ENCODE measurements at regions not wholly inside any gene's neighbourhood (a gene's known extent, or its start where the extent isn't known, plus 50 kb on each side); places are given as distances from the start of the nearest gene placed in this dataset.

GRCh38 chr6:144712541-144712940 is 427.4 kb downstream of the UTRN start:
- WGBS, 2 donors, result 44 to 46% methylated on average over 1 of the region's 1 CpG
- no peak overlapping the region for H3K4me3 ChIP-seq (ENCODE audit: low read depth in 1 of 2, low read length in 2 of 2)
- no peak overlapping the region for H3K27ac ChIP-seq (ENCODE audit: low read depth in 2 of 2, low read length in 1 of 2)
- H3K4me1 ChIP-seq (ENCODE audit: control insufficient read depth in 2 of 2, insufficient read depth in 2 of 2, low read length in 1 of 2), result no peaks in the 10 kb centered on the region
- no peaks in the 10 kb centered on the region for H3K9me3 ChIP-seq (ENCODE audit: control insufficient read depth in 2 of 2, insufficient read depth in 1 of 2, low read depth in 1 of 2, low read length in 1 of 2)
- H3K27me3 ChIP-seq (ENCODE audit: control insufficient read depth in 1 of 2, insufficient read depth in 2 of 2, low read length in 2 of 2), result no peaks in the 10 kb centered on the region
- H3K36me3 ChIP-seq (ENCODE audit: control insufficient read depth in 2 of 2, insufficient read depth in 2 of 2, low read length in 1 of 2), result no peaks in the 10 kb centered on the region

- WGBS, 2 donors, result 88 to 96% methylated on average over 2 of the region's 2 CpGs
- Histone ChIP-seq H3K4me1 (ENCODE audit: control insufficient read depth in 2 of 2, insufficient read depth in 2 of 2, low read length in 1 of 2) (no peaks in the 10 kb centered on the region), H3K36me3 (ENCODE audit: control insufficient read depth in 2 of 2, insufficient read depth in 2 of 2, low read length in 1 of 2) (no peaks in the 10 kb centered on the region), H3K9me3 (ENCODE audit: control insufficient read depth in 2 of 2, insufficient read depth in 1 of 2, low read depth in 1 of 2, low read length in 1 of 2) (no peaks in the 10 kb centered on the region), H3K27me3 (ENCODE audit: control insufficient read depth in 1 of 2, insufficient read depth in 2 of 2, low read length in 2 of 2) (no peaks in the 10 kb centered on the region), H3K4me3 (ENCODE audit: low read depth in 1 of 2, low read length in 2 of 2) (no peak overlapping the region), H3K27ac (ENCODE audit: low read depth in 2 of 2, low read length in 1 of 2) (no peak overlapping the region)
Measured at GRCh38 chr6:144714021-144714712, 429.0 kb downstream of the UTRN start.

- WGBS, 2 donors, result 89 to 92% methylated on average over 2 of the region's 2 CpGs
- no peak overlapping the region for H3K4me3 ChIP-seq (ENCODE audit: low read depth in 1 of 2, low read length in 2 of 2)
- H3K4me1 ChIP-seq (ENCODE audit: control insufficient read depth in 2 of 2, insufficient read depth in 2 of 2, low read length in 1 of 2), result no peaks in the 10 kb centered on the region
- H3K27ac ChIP-seq (ENCODE audit: low read depth in 2 of 2, low read length in 1 of 2), result no peak overlapping the region
- no peaks in the 10 kb centered on the region for H3K27me3 ChIP-seq (ENCODE audit: control insufficient read depth in 1 of 2, insufficient read depth in 2 of 2, low read length in 2 of 2)
- no peaks in the 10 kb centered on the region for H3K9me3 ChIP-seq (ENCODE audit: control insufficient read depth in 2 of 2, insufficient read depth in 1 of 2, low read depth in 1 of 2, low read length in 1 of 2)
- H3K36me3 ChIP-seq (ENCODE audit: control insufficient read depth in 2 of 2, insufficient read depth in 2 of 2, low read length in 1 of 2), result no peaks in the 10 kb centered on the region
Measured at GRCh38 chr6:144715344-144715743, 430.2 kb downstream of the UTRN start.

GRCh38 chr6:144718431-144718830 is 433.3 kb downstream of the UTRN start:
- 94% methylated on average over 2 of the region's 2 CpGs for WGBS, 2 donors
- no peak overlapping the region for H3K4me3 ChIP-seq (ENCODE audit: low read depth in 1 of 2, low read length in 2 of 2)

GRCh38 chr6:144721232-144721631 is 436.1 kb downstream of the UTRN start:
- Histone ChIP-seq H3K4me3 (ENCODE audit: low read depth in 1 of 2, low read length in 2 of 2) (no peak overlapping the region), H3K27ac (ENCODE audit: low read depth in 2 of 2, low read length in 1 of 2) (no peak overlapping the region), H3K4me1 (ENCODE audit: control insufficient read depth in 2 of 2, insufficient read depth in 2 of 2, low read length in 1 of 2) (no peaks in the 10 kb centered on the region), H3K9me3 (ENCODE audit: control insufficient read depth in 2 of 2, insufficient read depth in 1 of 2, low read depth in 1 of 2, low read length in 1 of 2) (no peaks in the 10 kb centered on the region), H3K27me3 (ENCODE audit: control insufficient read depth in 1 of 2, insufficient read depth in 2 of 2, low read length in 2 of 2) (no peaks in the 10 kb centered on the region), H3K36me3 (ENCODE audit: control insufficient read depth in 2 of 2, insufficient read depth in 2 of 2, low read length in 1 of 2) (no peaks in the 10 kb centered on the region)
- WGBS, 2 donors, result 97 to 99% methylated on average over 3 of the region's 3 CpGs

More at GRCh38 chr6:144718431-144718830, 433.3 kb downstream of the UTRN start:
- Histone ChIP-seq H3K27me3 (ENCODE audit: control insufficient read depth in 1 of 2, insufficient read depth in 2 of 2, low read length in 2 of 2) (no peaks in the 10 kb centered on the region), H3K9me3 (ENCODE audit: control insufficient read depth in 2 of 2, insufficient read depth in 1 of 2, low read depth in 1 of 2, low read length in 1 of 2) (no peaks in the 10 kb centered on the region), H3K36me3 (ENCODE audit: control insufficient read depth in 2 of 2, insufficient read depth in 2 of 2, low read length in 1 of 2) (no peaks in the 10 kb centered on the region), H3K4me1 (ENCODE audit: control insufficient read depth in 2 of 2, insufficient read depth in 2 of 2, low read length in 1 of 2) (no peaks in the 10 kb centered on the region), H3K27ac (ENCODE audit: low read depth in 2 of 2, low read length in 1 of 2) (no peak overlapping the region)

- Histone ChIP-seq H3K4me3 (ENCODE audit: low read depth in 1 of 2, low read length in 2 of 2) (no peak overlapping the region), H3K9me3 (ENCODE audit: control insufficient read depth in 2 of 2, insufficient read depth in 1 of 2, low read depth in 1 of 2, low read length in 1 of 2) (no peaks in the 10 kb centered on the region), H3K4me1 (ENCODE audit: control insufficient read depth in 2 of 2, insufficient read depth in 2 of 2, low read length in 1 of 2) (no peaks in the 10 kb centered on the region), H3K27ac (ENCODE audit: low read depth in 2 of 2, low read length in 1 of 2) (no peak overlapping the region), H3K36me3 (ENCODE audit: control insufficient read depth in 2 of 2, insufficient read depth in 2 of 2, low read length in 1 of 2) (no peaks in the 10 kb centered on the region), H3K27me3 (ENCODE audit: control insufficient read depth in 1 of 2, insufficient read depth in 2 of 2, low read length in 2 of 2) (no peaks in the 10 kb centered on the region)
- WGBS, 2 donors, result 88 to 91% methylated on average over 3 of the region's 3 CpGs
Measured at GRCh38 chr6:144722154-144722737, 437.1 kb downstream of the UTRN start.

- Histone ChIP-seq H3K27me3 (ENCODE audit: control insufficient read depth in 1 of 2, insufficient read depth in 2 of 2, low read length in 2 of 2) (no peaks in the 10 kb centered on the region), H3K36me3 (ENCODE audit: control insufficient read depth in 2 of 2, insufficient read depth in 2 of 2, low read length in 1 of 2) (no peaks in the 10 kb centered on the region), H3K4me1 (ENCODE audit: control insufficient read depth in 2 of 2, insufficient read depth in 2 of 2, low read length in 1 of 2) (no peaks in the 10 kb centered on the region), H3K9me3 (ENCODE audit: control insufficient read depth in 2 of 2, insufficient read depth in 1 of 2, low read depth in 1 of 2, low read length in 1 of 2) (no peaks in the 10 kb centered on the region), H3K27ac (ENCODE audit: low read depth in 2 of 2, low read length in 1 of 2) (no peak overlapping the region), H3K4me3 (ENCODE audit: low read depth in 1 of 2, low read length in 2 of 2) (no peak overlapping the region)
Measured at GRCh38 chr6:144722925-144723324, 437.8 kb downstream of the UTRN start.

GRCh38 chr6:144723431-144723830 is 438.3 kb downstream of the UTRN start:
- Histone ChIP-seq H3K36me3 (ENCODE audit: control insufficient read depth in 2 of 2, insufficient read depth in 2 of 2, low read length in 1 of 2) (no peaks in the 10 kb centered on the region), H3K27ac (ENCODE audit: low read depth in 2 of 2, low read length in 1 of 2) (no peak overlapping the region), H3K9me3 (ENCODE audit: control insufficient read depth in 2 of 2, insufficient read depth in 1 of 2, low read depth in 1 of 2, low read length in 1 of 2) (no peaks in the 10 kb centered on the region), H3K4me1 (ENCODE audit: control insufficient read depth in 2 of 2, insufficient read depth in 2 of 2, low read length in 1 of 2) (no peaks in the 10 kb centered on the region), H3K27me3 (ENCODE audit: control insufficient read depth in 1 of 2, insufficient read depth in 2 of 2, low read length in 2 of 2) (no peaks in the 10 kb centered on the region), H3K4me3 (ENCODE audit: low read depth in 1 of 2, low read length in 2 of 2) (no peak overlapping the region)

- H3K9me3 ChIP-seq (ENCODE audit: control insufficient read depth in 2 of 2, insufficient read depth in 1 of 2, low read depth in 1 of 2, low read length in 1 of 2), result no peaks in the 10 kb centered on the region
- H3K27ac ChIP-seq (ENCODE audit: low read depth in 2 of 2, low read length in 1 of 2), result no peak overlapping the region
- no peaks in the 10 kb centered on the region for H3K4me1 ChIP-seq (ENCODE audit: control insufficient read depth in 2 of 2, insufficient read depth in 2 of 2, low read length in 1 of 2)
- WGBS, 2 donors, result 70 to 93% methylated on average over 2 of the region's 2 CpGs
- H3K4me3 ChIP-seq (ENCODE audit: low read depth in 1 of 2, low read length in 2 of 2), result no peak overlapping the region
- no peaks in the 10 kb centered on the region for H3K27me3 ChIP-seq (ENCODE audit: control insufficient read depth in 1 of 2, insufficient read depth in 2 of 2, low read length in 2 of 2)
- H3K36me3 ChIP-seq (ENCODE audit: control insufficient read depth in 2 of 2, insufficient read depth in 2 of 2, low read length in 1 of 2), result no peaks in the 10 kb centered on the region
Measured at GRCh38 chr6:144724818-144725217, 439.7 kb downstream of the UTRN start.
